GM11168 (cell line): ENCODE measurements at regions not wholly inside any gene's neighbourhood (a gene's known extent, or its start where the extent isn't known, plus 50 kb on each side); places are given as distances from the start of the nearest gene placed in this dataset.

Source experiments
- in situ Hi-C: fragments of 300-500 bp; cut with MboI; formaldehyde crosslinking; loops from one replicate; pipeline ENCODE4 v1.12.0; 2022; ENCODE audit warnings: low sequenced_read_pairs; ENCODE audit not compliant: unreplicated experiment

DNA sequence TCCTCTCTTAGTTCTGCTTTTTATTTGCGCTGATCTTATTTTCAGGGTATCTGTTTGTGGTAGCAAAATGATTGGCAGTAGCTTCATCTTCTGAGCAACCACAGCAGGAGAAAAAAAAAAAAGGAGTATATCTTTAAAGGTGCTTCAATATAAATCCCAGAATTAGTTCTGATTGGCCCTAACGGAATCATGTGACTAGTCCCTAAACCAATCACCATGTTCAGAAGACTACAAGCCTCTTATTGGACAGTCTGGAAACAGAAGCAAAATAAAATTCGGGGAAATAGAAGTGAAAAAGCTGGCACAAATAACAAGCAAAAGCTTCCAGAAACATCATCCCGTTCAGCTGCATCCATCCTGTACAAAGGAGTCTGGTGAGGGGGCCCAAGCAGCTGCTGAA is 49.9 kb upstream of the PTPRO start:
- in situ Hi-C loops = loop anchor here (25.0 kb wide), 1 partner anchor 565 kb away; no protein-coding TSS in a partner anchor
